ENCODE measurements at regions not wholly inside any gene's neighbourhood (a gene's known extent, or its start where the extent isn't known, plus 50 kb on each side); places are given as distances from the start of the nearest gene placed in this dataset.

GRCh38 chr6:165960695-165961094 lies 207.0 kb downstream of the TBXT start:
- DNase-seq, result no peak

GRCh38 chr6:165959627-165960026 lies 208.0 kb downstream of the TBXT start:
- DNase-seq, result no peak

- DNase-seq, result no peak
Observed at GRCh38 chr6:165956874-165957273, 210.8 kb downstream of the TBXT start.

GRCh38 chr6:165952514-165952913 lies 215.1 kb downstream of the TBXT start:
- no peak for DNase-seq

- DNase-seq, result no peak
Observed at GRCh38 chr6:165950316-165950715, 217.3 kb downstream of the TBXT start.

GRCh38 chr6:165949324-165949723 lies 218.3 kb downstream of the TBXT start:
- no peak for DNase-seq

GRCh38 chr6:165944002-165944466 lies 223.6 kb downstream of the TBXT start:
- no peak for DNase-seq

- no peak for DNase-seq
Observed at GRCh38 chr6:165941786-165942185, 225.9 kb downstream of the TBXT start.

GRCh38 chr6:165941249-165941775 lies 226.3 kb downstream of the TBXT start:
- DNase-seq, result no peak

GRCh38 chr6:165940366-165940765 lies 227.3 kb downstream of the TBXT start:
- no peak for DNase-seq

- no peak for DNase-seq
Observed at GRCh38 chr6:165939601-165940290, 227.9 kb downstream of the TBXT start.

GRCh38 chr6:165939047-165939446 lies 228.6 kb downstream of the TBXT start:
- no peak for DNase-seq

GRCh38 chr6:165937564-165938358 lies 229.9 kb downstream of the TBXT start:
- no peak for DNase-seq

GRCh38 chr6:165936660-165937059 lies 231.0 kb downstream of the TBXT start:
- no peak for DNase-seq

GRCh38 chr6:165936096-165936495 lies 231.6 kb downstream of the TBXT start:
- no peak for DNase-seq

- DNase-seq, result no peak
Observed at GRCh38 chr6:165931675-165932074, 236.0 kb downstream of the TBXT start.

- DNase-seq, result no peak
Observed at GRCh38 chr6:165930668-165931214, 236.9 kb downstream of the TBXT start.

- no peak for DNase-seq
Observed at GRCh38 chr6:165929607-165930006, 238.0 kb downstream of the TBXT start.

GRCh38 chr6:165926378-165926777 lies 241.3 kb downstream of the TBXT start:
- DNase-seq, result no peak

- DNase-seq, result no peak
Observed at GRCh38 chr6:165925474-165926156, 242.0 kb downstream of the TBXT start.

GRCh38 chr6:165922309-165922794 lies 245.3 kb downstream of the TBXT start:
- no peak for DNase-seq
